ENCODE measurements at regions not wholly inside any gene's neighbourhood (a gene's known extent, or its start where the extent isn't known, plus 50 kb on each side); places are given as distances from the start of the nearest gene placed in this dataset.

DNA sequence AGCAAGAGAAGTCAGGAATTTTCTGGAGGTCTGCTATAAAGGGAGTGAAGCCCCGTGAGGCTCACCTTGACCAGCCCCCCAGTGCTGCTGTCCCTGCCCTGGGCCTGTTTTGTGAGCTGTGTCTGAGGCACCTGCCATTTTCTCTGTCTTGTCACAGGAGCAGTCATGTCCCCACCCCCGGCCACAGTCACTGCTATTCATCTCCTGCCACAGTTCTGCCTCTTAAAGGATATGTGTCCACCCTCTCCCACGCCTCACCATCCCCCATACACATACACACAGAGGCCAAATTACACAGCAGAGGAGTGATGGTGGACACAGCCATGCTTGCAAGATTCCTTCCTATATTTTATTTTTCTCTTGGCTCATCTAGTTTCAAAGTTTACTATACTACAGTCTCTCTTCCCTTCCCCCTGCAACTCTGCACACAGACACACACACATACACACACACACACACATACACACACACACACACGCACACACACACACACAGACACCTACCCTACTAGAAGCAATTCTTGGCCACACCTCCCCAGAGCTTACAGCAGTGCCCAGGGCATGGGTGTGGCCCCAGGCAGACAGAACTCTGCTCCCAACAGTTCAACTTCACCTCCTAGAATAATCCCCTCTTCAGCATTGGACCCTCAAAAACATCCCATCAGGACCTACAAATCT lies 68.7 kb upstream of the TAB2 start:
- Histone ChIP-seq H3K4me3 (no peak overlapping the region), H3K27me3 (replicated peaks; ENCODE audit: insufficient read depth) (no peaks in the 10 kb centered on the region), H3K9me3 (no peaks in the 10 kb centered on the region), H3K27ac (no peak overlapping the region), H3K4me1 (replicated peaks) (no peaks in the 10 kb centered on the region), H3K36me3 (no peaks in the 10 kb centered on the region)
- intact Hi-C loops (cut with DNase I): no loop called here
- DNase-seq (ENCODE audit: low spot score): no peak
- 64% methylated on average over 4 of the region's 4 CpGs for WGBS
- TF ChIP-seq POLR2AphosphoS5 (IDR thresholded peaks at IDR 0.05) (no peak), POLR2A (IDR thresholded peaks at IDR 0.05) (no peak), CTCF (IDR thresholded peaks at IDR 0.05) (no peak)

GRCh38 chr6:149249370-149250357 lies 67.8 kb upstream of the TAB2 start:
- Histone ChIP-seq H3K4me1 (replicated peaks) (no peaks in the 10 kb centered on the region), H3K9me3 (no peaks in the 10 kb centered on the region), H3K36me3 (no peaks in the 10 kb centered on the region), H3K27ac (no peak overlapping the region), H3K4me3 (no peak overlapping the region), H3K27me3 (replicated peaks; ENCODE audit: insufficient read depth) (no peaks in the 10 kb centered on the region)
- intact Hi-C loops (cut with DNase I): no loop called here
- TF ChIP-seq POLR2A (IDR thresholded peaks at IDR 0.05) (no peak), POLR2AphosphoS5 (IDR thresholded peaks at IDR 0.05) (no peak), CTCF (IDR thresholded peaks at IDR 0.05) (no peak)
- WGBS: 91% methylated on average over 6 of the region's 6 CpGs
- no peak for DNase-seq (ENCODE audit: low spot score)

DNA sequence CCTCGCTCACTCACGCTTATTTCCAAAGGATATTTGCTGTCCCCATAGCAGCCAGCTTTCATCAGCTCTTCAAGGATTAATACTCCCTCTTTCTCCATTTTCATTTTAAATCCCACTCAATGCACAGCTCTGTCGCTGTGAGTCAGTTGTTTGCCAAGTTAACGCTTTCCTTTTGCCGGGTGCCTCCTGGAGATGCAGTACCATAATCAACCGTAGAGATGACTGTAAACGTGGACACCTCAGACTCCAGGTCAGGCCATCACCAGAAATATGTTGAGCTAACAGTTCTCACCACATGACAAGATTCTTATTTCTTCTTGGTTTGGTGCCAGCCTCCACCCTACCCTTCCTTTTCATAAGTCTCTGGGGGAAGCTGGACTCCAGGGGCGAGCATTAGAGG lies 66.6 kb upstream of the TAB2 start:
- H3K27ac ChIP-seq: no peak overlapping the region
- DNase-seq (ENCODE audit: low spot score): no peak
- no peaks in the 10 kb centered on the region for H3K4me1 ChIP-seq (replicated peaks)
- H3K9me3 ChIP-seq: no peaks in the 10 kb centered on the region
- H3K36me3 ChIP-seq: no peaks in the 10 kb centered on the region
- WGBS: 89% methylated on average over 8 of the region's 8 CpGs
- H3K27me3 ChIP-seq (replicated peaks; ENCODE audit: insufficient read depth): no peaks in the 10 kb centered on the region
- no peak for TF ChIP-seq CTCF (IDR thresholded peaks at IDR 0.05)
- TF ChIP-seq POLR2AphosphoS5 (IDR thresholded peaks at IDR 0.05): no peak
- TF ChIP-seq POLR2A (IDR thresholded peaks at IDR 0.05): no peak
- no peak overlapping the region for H3K4me3 ChIP-seq
- intact Hi-C loops (cut with DNase I): no loop called here

- DNase-seq (ENCODE audit: low spot score): no peak
- Histone ChIP-seq H3K36me3 (no peaks in the 10 kb centered on the region), H3K27ac (no peak overlapping the region), H3K9me3 (no peaks in the 10 kb centered on the region), H3K4me1 (replicated peaks) (no peaks in the 10 kb centered on the region), H3K27me3 (replicated peaks; ENCODE audit: insufficient read depth) (no peaks in the 10 kb centered on the region), H3K4me3 (no peak overlapping the region)
- intact Hi-C loops (cut with DNase I): no loop called here
- WGBS: 96% methylated on average over 3 of the region's 3 CpGs
- no peak for TF ChIP-seq POLR2AphosphoS5 (IDR thresholded peaks at IDR 0.05)
- no peak for TF ChIP-seq POLR2A (IDR thresholded peaks at IDR 0.05)
- TF ChIP-seq CTCF (IDR thresholded peaks at IDR 0.05): no peak
Observed at GRCh38 chr6:149252622-149253021, 64.9 kb upstream of the TAB2 start.
